ENCODE measurements at regions not wholly inside any gene's neighbourhood (a gene's known extent, or its start where the extent isn't known, plus 50 kb on each side); places are given as distances from the start of the nearest gene placed in this dataset.
A peak's percentile ranks its signal among the peaks of the same experiment; 100 is the strongest.

- Histone ChIP-seq H3K4me3 (no peak overlapping the region), H3K36me3 (no peaks in the 10 kb centered on the region), H3K27me3 (replicated peaks; ENCODE audit: insufficient read depth) (no peaks in the 10 kb centered on the region), H3K27ac (no peak overlapping the region), H3K4me1 (replicated peaks) (peaks cover 9% of the 10 kb centered on the region), H3K9me3 (no peaks in the 10 kb centered on the region)
- no peak for TF ChIP-seq POLR2AphosphoS5 (IDR thresholded peaks at IDR 0.05)
- TF ChIP-seq CTCF (IDR thresholded peaks at IDR 0.05), result no peak
- TF ChIP-seq POLR2A (IDR thresholded peaks at IDR 0.05), result no peak
- 83% methylated on average over 2 of the region's 2 CpGs for WGBS
- DNase-seq (ENCODE audit: low spot score), result no peak
- intact Hi-C loops (cut with DNase I), result no loop called here
Measured at GRCh38 chr10:69687426-69687825, 57.4 kb downstream of the FAM241B start.

GRCh38 chr10:69692267-69692666 lies 62.2 kb downstream of the FAM241B start:
- TF ChIP-seq CTCF (IDR thresholded peaks at IDR 0.05) (no peak), POLR2A (IDR thresholded peaks at IDR 0.05) (no peak), POLR2AphosphoS5 (IDR thresholded peaks at IDR 0.05) (no peak)
- Histone ChIP-seq H3K4me3 (no peak overlapping the region), H3K36me3 (no peaks in the 10 kb centered on the region), H3K27ac (no peak overlapping the region), H3K4me1 (replicated peaks) (no peaks in the 10 kb centered on the region), H3K27me3 (replicated peaks; ENCODE audit: insufficient read depth) (no peaks in the 10 kb centered on the region), H3K9me3 (no peaks in the 10 kb centered on the region)
- 65% methylated on average over 6 of the region's 6 CpGs for WGBS
- DNase-seq (ENCODE audit: low spot score), result no peak
- intact Hi-C loops (cut with DNase I), result no loop called here

- no peak for TF ChIP-seq POLR2A (IDR thresholded peaks at IDR 0.05)
- TF ChIP-seq CTCF (IDR thresholded peaks at IDR 0.05), result no peak
- TF ChIP-seq POLR2AphosphoS5 (IDR thresholded peaks at IDR 0.05), result no peak
- no peak for DNase-seq (ENCODE audit: low spot score)
- H3K4me3 ChIP-seq, result no peak overlapping the region
- intact Hi-C loops (cut with DNase I), result no loop called here
- WGBS, result 93% methylated on average over 6 of the region's 6 CpGs
- H3K27ac ChIP-seq, result no peak overlapping the region
- H3K27me3 ChIP-seq (replicated peaks; ENCODE audit: insufficient read depth), result no peaks in the 10 kb centered on the region
- H3K9me3 ChIP-seq, result no peaks in the 10 kb centered on the region
- H3K4me1 ChIP-seq (replicated peaks), result no peaks in the 10 kb centered on the region
- no peaks in the 10 kb centered on the region for H3K36me3 ChIP-seq
Measured at GRCh38 chr10:69692891-69693290, 62.8 kb downstream of the FAM241B start.

- Histone ChIP-seq H3K9me3 (no peaks in the 10 kb centered on the region), H3K27ac (no peak overlapping the region), H3K4me1 (replicated peaks) (no peaks in the 10 kb centered on the region), H3K4me3 (no peak overlapping the region), H3K27me3 (replicated peaks; ENCODE audit: insufficient read depth) (no peaks in the 10 kb centered on the region), H3K36me3 (no peaks in the 10 kb centered on the region)
- intact Hi-C loops (cut with DNase I), result no loop called here
- TF ChIP-seq POLR2A (IDR thresholded peaks at IDR 0.05) (no peak), CTCF (IDR thresholded peaks at IDR 0.05) (no peak)
- no peak for DNase-seq (ENCODE audit: low spot score)
Measured at GRCh38 chr10:69693886-69694285, 63.8 kb downstream of the FAM241B start.

- no peak for DNase-seq (ENCODE audit: low spot score)
- Histone ChIP-seq H3K9me3 (no peaks in the 10 kb centered on the region), H3K4me3 (no peak overlapping the region), H3K36me3 (no peaks in the 10 kb centered on the region), H3K27me3 (replicated peaks; ENCODE audit: insufficient read depth) (no peaks in the 10 kb centered on the region), H3K4me1 (replicated peaks) (no peaks in the 10 kb centered on the region), H3K27ac (no peak overlapping the region)
- intact Hi-C loops (cut with DNase I), result no loop called here
- 73% methylated on average over 9 of the region's 9 CpGs for WGBS
- TF ChIP-seq POLR2A (IDR thresholded peaks at IDR 0.05) (no peak), CTCF (IDR thresholded peaks at IDR 0.05) (peak in 1 of 4 experiments; percentile 25)
Measured at GRCh38 chr10:69696073-69696731, 66.2 kb downstream of the FAM241B start.

Data from prostate gland (tissue), 2 donors.